ENCODE measurements at regions not wholly inside any gene's neighbourhood (a gene's known extent, or its start where the extent isn't known, plus 50 kb on each side); places are given as distances from the start of the nearest gene placed in this dataset.

DNA sequence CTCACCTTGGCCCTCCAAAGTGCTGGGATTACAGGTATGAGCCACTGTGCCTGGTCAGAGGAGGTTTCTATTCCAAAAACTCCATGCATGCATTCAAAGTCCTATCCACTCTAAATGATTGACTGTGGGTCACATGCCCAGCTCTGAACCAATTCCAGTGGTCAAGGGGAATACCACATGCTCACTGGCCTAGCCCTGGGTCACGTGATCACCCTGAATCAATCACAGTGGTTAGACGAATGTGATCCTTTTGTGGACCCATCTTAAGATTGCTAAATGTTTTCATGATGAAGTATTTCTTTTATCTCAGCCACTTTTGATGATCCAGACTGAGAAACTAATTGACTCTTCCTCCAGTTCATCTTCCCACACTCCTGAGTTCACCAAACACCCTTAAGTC, 475.8 kb downstream of the PREX1 start:
- Histone ChIP-seq H3K4me3 (ENCODE audit: low read depth, low read length) (no peak overlapping the region), H3K27me3 (ENCODE audit: insufficient read depth, low read depth, severe bottlenecking) (no peaks in the 10 kb centered on the region), H3K27ac (no peak overlapping the region), H3K36me3 (no peaks in the 10 kb centered on the region), H3K9me3 (ENCODE audit: severe bottlenecking) (no peaks in the 10 kb centered on the region)
- TF ChIP-seq, protein P1, sequence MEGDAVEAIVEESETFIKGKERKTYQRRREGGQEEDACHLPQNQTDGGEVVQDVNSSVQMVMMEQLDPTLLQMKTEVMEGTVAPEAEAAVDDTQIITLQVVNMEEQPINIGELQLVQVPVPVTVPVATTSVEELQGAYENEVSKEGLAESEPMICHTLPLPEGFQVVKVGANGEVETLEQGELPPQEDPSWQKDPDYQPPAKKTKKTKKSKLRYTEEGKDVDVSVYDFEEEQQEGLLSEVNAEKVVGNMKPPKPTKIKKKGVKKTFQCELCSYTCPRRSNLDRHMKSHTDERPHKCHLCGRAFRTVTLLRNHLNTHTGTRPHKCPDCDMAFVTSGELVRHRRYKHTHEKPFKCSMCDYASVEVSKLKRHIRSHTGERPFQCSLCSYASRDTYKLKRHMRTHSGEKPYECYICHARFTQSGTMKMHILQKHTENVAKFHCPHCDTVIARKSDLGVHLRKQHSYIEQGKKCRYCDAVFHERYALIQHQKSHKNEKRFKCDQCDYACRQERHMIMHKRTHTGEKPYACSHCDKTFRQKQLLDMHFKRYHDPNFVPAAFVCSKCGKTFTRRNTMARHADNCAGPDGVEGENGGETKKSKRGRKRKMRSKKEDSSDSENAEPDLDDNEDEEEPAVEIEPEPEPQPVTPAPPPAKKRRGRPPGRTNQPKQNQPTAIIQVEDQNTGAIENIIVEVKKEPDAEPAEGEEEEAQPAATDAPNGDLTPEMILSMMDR (IDR thresholded peaks at IDR 0.05; ENCODE audit: low read depth, low read length): no peak
- DNase-seq: no peak

DNA sequence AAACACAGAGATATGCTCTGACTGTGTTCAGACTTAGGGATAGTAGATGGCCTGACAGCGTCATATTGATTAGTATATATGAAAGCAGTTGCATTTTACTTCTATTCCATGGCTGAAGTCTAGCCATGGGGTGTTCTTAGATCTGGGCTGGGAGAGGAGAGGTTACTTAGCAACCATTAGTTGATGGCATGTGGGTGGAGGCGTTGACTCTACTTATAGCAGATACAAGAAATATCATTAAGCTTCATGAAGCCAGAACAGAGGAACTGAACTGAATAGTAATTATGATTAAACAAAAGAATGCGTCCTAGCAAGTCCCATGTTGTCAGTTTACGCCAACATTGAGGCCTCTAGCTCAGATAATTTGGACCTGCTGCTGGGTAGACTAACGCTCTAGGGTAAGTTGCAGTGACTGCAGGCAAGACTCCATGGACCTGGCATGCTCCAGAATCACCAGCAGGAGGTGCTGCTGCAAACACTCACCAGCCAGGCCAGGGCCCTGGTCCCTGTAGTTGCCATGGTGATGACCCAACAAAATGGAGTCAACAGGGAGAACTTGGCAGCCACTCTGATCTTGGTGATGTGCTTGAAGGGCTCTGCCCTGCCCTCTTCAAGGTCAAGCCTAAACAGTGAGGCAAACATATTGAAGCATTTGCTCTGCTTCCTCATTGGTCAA, 477.3 kb downstream of the PREX1 start:
- Histone ChIP-seq H3K9me3 (ENCODE audit: severe bottlenecking) (no peaks in the 10 kb centered on the region), H3K27ac (no peak overlapping the region), H3K27me3 (ENCODE audit: insufficient read depth, low read depth, severe bottlenecking) (no peaks in the 10 kb centered on the region), H3K4me3 (ENCODE audit: low read depth, low read length) (no peak overlapping the region), H3K36me3 (no peaks in the 10 kb centered on the region)
- DNase-seq: no peak
- TF ChIP-seq, protein P1 (IDR thresholded peaks at IDR 0.05; ENCODE audit: low read depth, low read length): peak; percentile 72

DNA sequence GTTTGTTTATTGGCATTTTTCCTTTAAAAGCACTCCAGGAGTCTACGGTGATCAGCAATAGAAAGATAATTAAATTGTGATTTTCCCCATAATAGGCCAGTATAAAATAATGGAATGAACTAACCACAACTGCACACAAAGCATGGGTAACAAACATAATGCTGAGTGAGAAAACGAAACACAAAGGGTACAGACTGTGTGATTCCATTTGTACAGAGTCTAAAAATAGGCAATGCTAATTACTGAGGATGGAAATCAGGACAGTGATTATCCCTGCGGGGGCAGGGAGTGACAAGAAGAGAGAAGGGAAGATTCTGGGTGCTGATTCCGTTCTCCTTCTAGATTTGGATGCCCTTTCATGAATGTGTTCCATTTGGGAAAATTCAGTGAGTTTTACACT, 478.1 kb downstream of the PREX1 start:
- Histone ChIP-seq H3K4me3 (ENCODE audit: low read depth, low read length) (no peak overlapping the region), H3K36me3 (no peaks in the 10 kb centered on the region), H3K27ac (no peak overlapping the region), H3K27me3 (ENCODE audit: insufficient read depth, low read depth, severe bottlenecking) (no peaks in the 10 kb centered on the region), H3K9me3 (ENCODE audit: severe bottlenecking) (no peaks in the 10 kb centered on the region)
- TF ChIP-seq, protein P1 (IDR thresholded peaks at IDR 0.05; ENCODE audit: low read depth, low read length): no peak
- no peak for DNase-seq

DNA sequence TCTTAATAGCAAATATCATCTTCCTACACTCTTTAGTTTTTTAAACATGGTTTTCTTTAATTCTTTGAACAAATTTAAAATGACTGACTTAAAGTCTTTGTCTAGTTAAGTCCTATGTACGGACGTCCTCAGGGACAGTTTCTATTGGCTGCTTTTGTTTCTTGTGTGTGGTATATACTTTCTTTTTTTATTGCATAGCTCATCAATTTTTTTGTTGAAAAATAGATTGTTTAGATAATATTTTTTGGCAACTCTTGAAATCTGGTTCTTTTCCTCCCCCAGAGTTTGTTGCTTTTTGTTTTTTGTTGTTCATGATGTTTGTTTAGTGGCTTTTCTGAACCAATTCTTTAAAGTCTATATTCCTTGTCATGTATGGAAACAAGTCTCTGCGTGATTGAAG, 479.8 kb downstream of the PREX1 start:
- no peak overlapping the region for H3K27ac ChIP-seq
- no peaks in the 10 kb centered on the region for H3K27me3 ChIP-seq (ENCODE audit: insufficient read depth, low read depth, severe bottlenecking)
- TF ChIP-seq, protein P1 (IDR thresholded peaks at IDR 0.05; ENCODE audit: low read depth, low read length): no peak
- no peak overlapping the region for H3K4me3 ChIP-seq (ENCODE audit: low read depth, low read length)
- no peaks in the 10 kb centered on the region for H3K9me3 ChIP-seq (ENCODE audit: severe bottlenecking)
- H3K36me3 ChIP-seq: no peaks in the 10 kb centered on the region
- no peak for DNase-seq

DNA sequence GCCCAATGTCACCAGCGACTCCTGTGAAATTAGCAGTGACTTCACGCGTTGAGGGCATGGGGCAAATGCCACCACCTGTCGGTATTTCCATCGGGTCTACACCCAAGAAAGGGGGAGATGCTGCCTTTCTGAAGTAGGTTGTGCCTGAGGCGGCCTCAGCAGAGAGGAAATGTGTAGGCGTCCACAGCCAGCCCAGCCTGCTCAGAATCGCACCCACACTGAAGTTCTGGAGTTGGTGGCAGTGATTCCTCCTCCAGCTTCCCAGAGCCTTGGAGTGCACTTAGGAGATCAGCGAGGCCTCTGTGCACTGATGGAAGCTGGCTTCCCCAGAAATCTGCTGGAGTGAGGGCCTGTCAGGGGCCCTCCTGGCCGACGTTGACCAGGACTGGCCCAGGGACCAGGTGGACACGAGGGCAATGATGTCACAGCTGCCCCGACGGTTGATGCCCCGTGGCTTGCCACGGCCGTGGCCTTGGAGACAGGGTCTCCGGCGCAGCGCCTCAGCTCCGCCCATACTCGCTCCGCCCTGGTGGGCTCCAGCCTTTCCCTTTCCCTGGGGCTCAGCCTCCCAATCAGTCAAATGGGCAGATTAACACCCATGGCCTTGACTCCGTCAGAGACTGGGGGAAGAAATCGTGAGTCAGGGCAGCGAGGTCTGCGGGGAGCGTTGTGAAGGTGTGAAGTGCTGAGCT, 484.8 kb downstream of the PREX1 start:
- Histone ChIP-seq H3K4me3 (ENCODE audit: low read depth, low read length) (no peak overlapping the region), H3K27ac (no peak overlapping the region), H3K27me3 (ENCODE audit: insufficient read depth, low read depth, severe bottlenecking) (no peaks in the 10 kb centered on the region), H3K36me3 (no peaks in the 10 kb centered on the region), H3K9me3 (ENCODE audit: severe bottlenecking) (no peaks in the 10 kb centered on the region)
- TF ChIP-seq, protein P1 (IDR thresholded peaks at IDR 0.05; ENCODE audit: low read depth, low read length): no peak
- DNase-seq: no peak

All from WERI-Rb-1 (cell line).